ENCODE measurements at regions not wholly inside any gene's neighbourhood (a gene's known extent, or its start where the extent isn't known, plus 50 kb on each side); places are given as distances from the start of the nearest gene placed in this dataset.
"Not testable (repeated sequence)": the region's sequence is repeated elsewhere in the genome, so short reads cannot be mapped to it uniquely, and the experiment has no call there.

- no peaks in the 10 kb centered on the region for H3K27me3 ChIP-seq (ENCODE audit: control insufficient read depth, insufficient read depth, low read length)
- no peaks in the 10 kb centered on the region for H3K4me1 ChIP-seq (ENCODE audit: control insufficient read depth, insufficient read depth, low read length)
- H3K4me3 ChIP-seq (ENCODE audit: low read length) = no peak overlapping the region
- no peaks in the 10 kb centered on the region for H3K9me3 ChIP-seq (ENCODE audit: control insufficient read depth, insufficient read depth, low read length)
- H3K27ac ChIP-seq (ENCODE audit: low read length) = no peak overlapping the region
- H3K36me3 ChIP-seq (ENCODE audit: control insufficient read depth, insufficient read depth, low read length) = no peaks in the 10 kb centered on the region
- DNase-seq (ENCODE audit: low read depth, low spot score) = no peak
- WGBS (ENCODE audit: insufficient coverage, insufficient read length) = no CpG with 5 or more reads among the region's 2 CpGs
These were observed 59.7 kb downstream of the HMGB3 start for GRCh38 chrX:151042842-151043241.

DNA sequence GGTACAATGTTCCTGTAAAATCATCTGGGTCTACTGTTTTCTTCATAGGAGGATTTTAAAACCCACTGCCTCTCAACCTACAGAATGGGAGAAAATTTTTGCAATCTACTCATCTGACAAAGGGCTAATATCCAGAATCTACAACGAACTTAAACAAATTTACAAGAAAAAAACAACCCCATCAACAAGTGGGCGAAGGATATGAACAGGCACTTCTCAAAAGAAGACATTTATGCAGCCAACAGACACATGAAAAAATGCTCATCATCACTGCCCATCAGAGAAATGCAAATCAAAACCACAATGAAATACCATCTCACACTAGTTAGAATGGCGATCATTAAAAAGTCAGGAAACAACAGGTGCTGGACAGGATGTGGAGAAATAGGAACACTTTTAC lies 83.2 kb downstream of the HMGB3 start:
- no CpG with 5 or more reads among the region's 3 CpGs for WGBS (ENCODE audit: insufficient coverage, insufficient read length)
- not testable (repeated sequence) for DNase-seq (ENCODE audit: low read depth, low spot score); H3K4me1 ChIP-seq (ENCODE audit: control insufficient read depth, insufficient read depth, low read length)

GRCh38 chrX:151073767-151074166 lies 90.6 kb downstream of the HMGB3 start:
- no peaks in the 10 kb centered on the region for H3K4me1 ChIP-seq (ENCODE audit: control insufficient read depth, insufficient read depth, low read length)
- no peak overlapping the region for H3K4me3 ChIP-seq (ENCODE audit: low read length)
- no peaks in the 10 kb centered on the region for H3K36me3 ChIP-seq (ENCODE audit: control insufficient read depth, insufficient read depth, low read length)
- H3K27me3 ChIP-seq (ENCODE audit: control insufficient read depth, insufficient read depth, low read length) = no peaks in the 10 kb centered on the region
- DNase-seq (ENCODE audit: low read depth, low spot score) = no peak
- H3K9me3 ChIP-seq (ENCODE audit: control insufficient read depth, insufficient read depth, low read length) = no peaks in the 10 kb centered on the region
- no CpG with 5 or more reads among the region's 12 CpGs for WGBS (ENCODE audit: insufficient coverage, insufficient read length)
- H3K27ac ChIP-seq (ENCODE audit: low read length) = no peak overlapping the region

More for the DNA sequence above, 83.2 kb downstream of the HMGB3 start:
- not testable (repeated sequence) for H3K27ac ChIP-seq (ENCODE audit: low read length); H3K4me3 ChIP-seq (ENCODE audit: low read length); H3K27me3 ChIP-seq (ENCODE audit: control insufficient read depth, insufficient read depth, low read length); H3K9me3 ChIP-seq (ENCODE audit: control insufficient read depth, insufficient read depth, low read length); H3K36me3 ChIP-seq (ENCODE audit: control insufficient read depth, insufficient read depth, low read length)

GRCh38 chrX:151081016-151081415 lies 95.4 kb upstream of the GPR50 start:
- Histone ChIP-seq H3K27me3 (ENCODE audit: control insufficient read depth, insufficient read depth, low read length) (no peaks in the 10 kb centered on the region), H3K4me1 (ENCODE audit: control insufficient read depth, insufficient read depth, low read length) (peaks cover 1% of the 10 kb centered on the region; the same call in 1 of the 2 replicates), H3K27ac (ENCODE audit: low read length) (no peak overlapping the region), H3K9me3 (ENCODE audit: control insufficient read depth, insufficient read depth, low read length) (no peaks in the 10 kb centered on the region), H3K36me3 (ENCODE audit: control insufficient read depth, insufficient read depth, low read length) (no peaks in the 10 kb centered on the region), H3K4me3 (ENCODE audit: low read length) (no peak overlapping the region)
- WGBS (ENCODE audit: insufficient coverage, insufficient read length) = no CpG with 5 or more reads among the region's 9 CpGs
- no peak for DNase-seq (ENCODE audit: low read depth, low spot score)

- Histone ChIP-seq H3K9me3 (ENCODE audit: control insufficient read depth, insufficient read depth, low read length) (no peaks in the 10 kb centered on the region), H3K36me3 (ENCODE audit: control insufficient read depth, insufficient read depth, low read length) (no peaks in the 10 kb centered on the region), H3K4me3 (ENCODE audit: low read length) (peak overlapping the region; percentile 7; the same call in 1 of the 2 replicates), H3K27ac (ENCODE audit: low read length) (no peak overlapping the region), H3K27me3 (ENCODE audit: control insufficient read depth, insufficient read depth, low read length) (no peaks in the 10 kb centered on the region), H3K4me1 (ENCODE audit: control insufficient read depth, insufficient read depth, low read length) (peaks cover 1% of the 10 kb centered on the region; the same call in 1 of the 2 replicates)
- DNase-seq (ENCODE audit: low read depth, low spot score) = no peak
- no CpG with 5 or more reads among the region's 41 CpGs for WGBS (ENCODE audit: insufficient coverage, insufficient read length)
These were observed 94.1 kb upstream of the GPR50 start for GRCh38 chrX:151082077-151082948.

- Histone ChIP-seq H3K27me3 (ENCODE audit: control insufficient read depth, insufficient read depth, low read length) (no peaks in the 10 kb centered on the region), H3K36me3 (ENCODE audit: control insufficient read depth, insufficient read depth, low read length) (no peaks in the 10 kb centered on the region), H3K27ac (ENCODE audit: low read length) (no peak overlapping the region), H3K9me3 (ENCODE audit: control insufficient read depth, insufficient read depth, low read length) (no peaks in the 10 kb centered on the region), H3K4me1 (ENCODE audit: control insufficient read depth, insufficient read depth, low read length) (peaks cover 1% of the 10 kb centered on the region; the same call in 1 of the 2 replicates), H3K4me3 (ENCODE audit: low read length) (no peak overlapping the region)
- WGBS (ENCODE audit: insufficient coverage, insufficient read length) = no CpG with 5 or more reads among the region's 1 CpG
- no peak for DNase-seq (ENCODE audit: low read depth, low spot score)
These were observed 91.9 kb upstream of the GPR50 start for GRCh38 chrX:151084454-151084853.

DNA sequence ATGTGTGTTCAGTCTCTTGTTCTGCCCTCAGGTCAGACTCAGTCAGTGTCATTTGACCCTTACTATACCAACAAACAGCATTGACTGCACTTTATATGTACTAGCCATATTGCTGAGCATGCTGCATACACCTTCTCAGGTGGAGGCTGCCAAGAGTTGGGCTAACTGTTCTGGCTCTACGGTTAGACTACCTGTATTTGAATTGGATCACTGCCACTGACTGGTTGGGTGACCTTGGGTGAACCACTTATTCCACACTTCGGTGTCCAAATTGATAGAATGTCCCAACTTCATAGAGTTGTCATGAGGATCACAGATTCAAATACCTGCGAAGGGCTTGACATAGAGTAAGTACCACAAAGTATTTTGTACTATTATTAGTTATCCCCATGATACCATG lies 91.2 kb upstream of the GPR50 start:
- no peaks in the 10 kb centered on the region for H3K9me3 ChIP-seq (ENCODE audit: control insufficient read depth, insufficient read depth, low read length)
- no peak for DNase-seq (ENCODE audit: low read depth, low spot score)
- H3K4me3 ChIP-seq (ENCODE audit: low read length) = no peak overlapping the region
- H3K36me3 ChIP-seq (ENCODE audit: control insufficient read depth, insufficient read depth, low read length) = no peaks in the 10 kb centered on the region
- H3K4me1 ChIP-seq (ENCODE audit: control insufficient read depth, insufficient read depth, low read length) = peaks cover 1% of the 10 kb centered on the region; the same call in 1 of the 2 replicates
- no peaks in the 10 kb centered on the region for H3K27me3 ChIP-seq (ENCODE audit: control insufficient read depth, insufficient read depth, low read length)
- H3K27ac ChIP-seq (ENCODE audit: low read length) = no peak overlapping the region
- WGBS (ENCODE audit: insufficient coverage, insufficient read length) = no CpG with 5 or more reads among the region's 3 CpGs

DNA sequence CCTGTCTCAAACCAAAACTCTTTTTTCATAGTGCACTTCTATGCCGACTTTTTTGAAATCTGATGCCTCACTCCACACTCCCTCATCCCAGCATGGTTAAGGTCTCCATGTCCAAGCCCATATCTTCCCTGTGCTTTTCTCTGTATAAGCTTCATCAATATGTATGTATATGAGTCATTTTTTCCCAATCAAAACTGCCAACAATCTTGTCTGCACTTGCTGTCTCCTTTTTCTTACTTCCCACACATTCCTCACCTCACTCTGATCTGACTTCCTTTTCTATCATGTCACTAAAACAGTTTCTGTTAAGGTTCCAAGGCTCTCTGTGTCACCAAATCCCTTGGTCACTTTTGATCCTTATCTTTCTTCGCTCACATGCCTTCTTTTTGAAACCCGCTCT lies 88.2 kb upstream of the GPR50 start:
- Histone ChIP-seq H3K36me3 (ENCODE audit: control insufficient read depth, insufficient read depth, low read length) (no peaks in the 10 kb centered on the region), H3K4me3 (ENCODE audit: low read length) (no peak overlapping the region), H3K9me3 (ENCODE audit: control insufficient read depth, insufficient read depth, low read length) (no peaks in the 10 kb centered on the region), H3K27me3 (ENCODE audit: control insufficient read depth, insufficient read depth, low read length) (no peaks in the 10 kb centered on the region), H3K4me1 (ENCODE audit: control insufficient read depth, insufficient read depth, low read length) (no peaks in the 10 kb centered on the region), H3K27ac (ENCODE audit: low read length) (no peak overlapping the region)
- WGBS (ENCODE audit: insufficient coverage, insufficient read length) = no CpG with 5 or more reads among the region's 3 CpGs
- DNase-seq (ENCODE audit: low read depth, low spot score) = no peak

DNA sequence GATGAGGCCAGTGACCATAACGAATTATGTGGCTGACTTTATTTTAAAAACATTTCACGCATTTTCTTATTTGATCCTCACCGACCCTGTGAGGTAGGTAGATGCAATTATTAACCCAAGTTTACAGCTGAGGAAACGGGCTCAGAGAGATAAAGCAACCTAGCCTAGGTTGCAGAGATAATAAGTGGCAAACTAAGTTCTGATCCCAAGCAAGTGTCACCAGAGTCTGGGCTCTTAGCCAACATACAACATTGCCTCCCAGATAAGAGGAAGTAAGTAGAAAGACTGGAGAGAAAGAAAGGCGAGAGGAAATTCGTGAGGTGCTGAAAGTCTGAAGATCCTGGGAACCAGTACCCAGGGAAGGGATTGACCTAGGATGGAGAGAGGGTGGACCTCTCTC lies 77.4 kb upstream of the GPR50 start:
- Histone ChIP-seq H3K36me3 (ENCODE audit: control insufficient read depth, insufficient read depth, low read length) (no peaks in the 10 kb centered on the region), H3K4me1 (ENCODE audit: control insufficient read depth, insufficient read depth, low read length) (no peaks in the 10 kb centered on the region), H3K4me3 (ENCODE audit: low read length) (no peak overlapping the region), H3K27ac (ENCODE audit: low read length) (no peak overlapping the region), H3K27me3 (ENCODE audit: control insufficient read depth, insufficient read depth, low read length) (no peaks in the 10 kb centered on the region), H3K9me3 (ENCODE audit: control insufficient read depth, insufficient read depth, low read length) (no peaks in the 10 kb centered on the region)
- no peak for DNase-seq (ENCODE audit: low read depth, low spot score)
- WGBS (ENCODE audit: insufficient coverage, insufficient read length) = no CpG with 5 or more reads among the region's 6 CpGs

DNA sequence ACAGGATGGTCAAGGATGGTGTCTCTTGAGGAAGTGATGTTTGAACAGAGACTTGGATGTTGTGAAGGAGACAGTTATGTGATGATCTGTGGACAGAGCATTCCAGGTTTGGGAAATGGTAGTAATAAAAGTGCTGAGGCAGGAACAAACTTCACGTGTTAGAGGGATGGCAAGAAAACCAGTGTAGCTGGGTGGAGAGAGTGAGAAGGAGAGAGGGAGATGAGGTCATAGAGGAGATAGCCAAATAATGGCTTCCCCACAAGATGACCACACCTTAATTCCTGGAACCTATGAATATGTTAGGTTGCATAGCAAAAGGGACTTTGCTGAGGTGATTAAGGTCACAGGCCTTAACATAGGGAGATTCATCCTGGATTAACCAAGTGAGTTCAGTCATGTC lies 75.6 kb upstream of the GPR50 start:
- DNase-seq (ENCODE audit: low read depth, low spot score) = no peak
- H3K4me1 ChIP-seq (ENCODE audit: control insufficient read depth, insufficient read depth, low read length) = no peaks in the 10 kb centered on the region
- H3K9me3 ChIP-seq (ENCODE audit: control insufficient read depth, insufficient read depth, low read length) = no peaks in the 10 kb centered on the region
- H3K4me3 ChIP-seq (ENCODE audit: low read length) = no peak overlapping the region
- no CpG with 5 or more reads among the region's 1 CpG for WGBS (ENCODE audit: insufficient coverage, insufficient read length)
- no peaks in the 10 kb centered on the region for H3K36me3 ChIP-seq (ENCODE audit: control insufficient read depth, insufficient read depth, low read length)
- no peak overlapping the region for H3K27ac ChIP-seq (ENCODE audit: low read length)
- no peaks in the 10 kb centered on the region for H3K27me3 ChIP-seq (ENCODE audit: control insufficient read depth, insufficient read depth, low read length)

DNA sequence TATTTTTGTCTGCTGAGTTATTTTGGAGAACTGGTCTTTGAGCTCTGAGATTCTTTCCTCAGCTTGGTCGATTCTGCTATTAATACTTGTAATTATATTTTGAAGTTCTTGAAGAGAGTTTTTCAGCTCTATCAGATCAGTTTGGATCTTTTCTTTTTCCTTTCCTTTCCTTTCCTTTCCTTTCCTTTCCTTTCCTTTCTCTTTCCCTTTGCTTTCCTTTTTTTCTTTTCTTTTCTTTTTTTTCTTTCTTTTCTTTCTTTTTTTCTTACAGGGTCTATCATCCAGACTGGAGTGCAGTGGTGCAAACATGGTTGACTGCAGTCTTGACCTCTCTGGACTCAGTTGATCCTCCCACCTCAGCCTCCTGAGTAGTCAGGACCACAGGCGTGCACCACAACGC lies 63.2 kb upstream of the GPR50 start:
- DNase-seq (ENCODE audit: low read depth, low spot score); H3K27ac ChIP-seq (ENCODE audit: low read length); H3K4me1 ChIP-seq (ENCODE audit: control insufficient read depth, insufficient read depth, low read length); H3K27me3 ChIP-seq (ENCODE audit: control insufficient read depth, insufficient read depth, low read length); H3K36me3 ChIP-seq (ENCODE audit: control insufficient read depth, insufficient read depth, low read length); H3K9me3 ChIP-seq (ENCODE audit: control insufficient read depth, insufficient read depth, low read length); H3K4me3 ChIP-seq (ENCODE audit: low read length): not testable (repeated sequence)
- WGBS (ENCODE audit: insufficient coverage, insufficient read length) = no CpG with 5 or more reads among the region's 3 CpGs
